Panc1 (cell line): ENCODE measurements at regions not wholly inside any gene's neighbourhood (a gene's known extent, or its start where the extent isn't known, plus 50 kb on each side); places are given as distances from the start of the nearest gene placed in this dataset.

ENCODE experiments used
- ATAC-seq: fragments of 200-7000 bp; cut with Tn5 transposase; 2 replicates; pipeline ENCODE4 v1.9.1; 2020; ENCODE audit warnings: mild to moderate bottlenecking, moderate library complexity
- BruUV-seq: library from RNA; stranded (reverse); fragments of 400-500 nt; replicated peaks from 2 replicates; lab custom pipeline; 2021; lab: Mats Ljungman, UMichigan
- CTCF ChIA-PET: fragments of 300-600 bp; sonication (Branson Sonifier 250); formaldehyde crosslinking; loops from one replicate; lab custom pipeline; 2022; ENCODE audit warnings: antibody characterized with exemption; lab: Charles Lee
- POLR2A ChIA-PET: fragments of 300-600 bp; sonication (Branson Sonifier 250); formaldehyde crosslinking; loops from one replicate; lab custom pipeline; 2022; ENCODE audit warnings: antibody characterized with exemption; lab: Charles Lee
- DNase-seq: peaks from one replicate; pipeline ENCODE4 v3.0.0-alpha.2; 2010; ENCODE audit warnings: low read depth, low spot score
- H3K27ac ChIP-seq: 2 replicates; pipeline ENCODE4 v1.5.1; 2011; ENCODE audit warnings: mild to moderate bottlenecking, low read length, inconsistent platforms
- H3K27me3 ChIP-seq: fragments of 200-500 bp; sonication (Bioruptor generic); 2 replicates; pipeline ENCODE4 v1.6.0; 2014; ENCODE audit warnings: low read length, inconsistent platforms; ENCODE audit not compliant: control insufficient read depth, insufficient read depth
- H3K36me3 ChIP-seq: fragments of 200-500 bp; sonication (Bioruptor generic); 2 replicates; pipeline ENCODE4 v1.5.1; 2014; ENCODE audit warnings: inconsistent platforms, mild to moderate bottlenecking, low read length, moderate library complexity; ENCODE audit not compliant: control insufficient read depth, insufficient read depth
- H3K4me1 ChIP-seq: 2 replicates; pipeline ENCODE4 v1.5.1; 2011; ENCODE audit warnings: inconsistent platforms, mild to moderate bottlenecking, low read length, moderate library complexity; ENCODE audit not compliant: control insufficient read depth, insufficient read depth
- H3K4me3 ChIP-seq, 2 experiments: 2 replicates each; pipeline ENCODE4 v1.5.1; 2011 to 2012; ENCODE audit warnings: low read depth in 2 of 2, low read length in 2 of 2, mild to moderate bottlenecking in 2 of 2, inconsistent platforms in 1 of 2, moderate library complexity in 1 of 2
- H3K9me3 ChIP-seq: fragments of 200-500 bp; sonication (Bioruptor generic); 2 replicates; pipeline ENCODE4 v1.5.1; 2014; ENCODE audit warnings: low read depth, mild to moderate bottlenecking, inconsistent platforms, low read length, moderate library complexity; ENCODE audit not compliant: control insufficient read depth, insufficient read depth
- CTCF ChIP-seq: fragments of 450-650 bp; IDR thresholded peaks from 2 replicates; pipeline ENCODE4 v1.5.1; 2017; ENCODE audit warnings: mild to moderate bottlenecking
- POLR2AphosphoS5 ChIP-seq: IDR thresholded peaks from 2 replicates; pipeline ENCODE4 v1.6.1; 2012; ENCODE audit warnings: mild to moderate bottlenecking, low read depth, low read length, moderate library complexity
- REST ChIP-seq, 2 experiments: IDR thresholded peaks; 2 replicates each; pipeline ENCODE4 v1.6.1; 2011 to 2012; ENCODE audit warnings: low read depth in 2 of 2, control low read depth in 1 of 2, low read length in 1 of 2, mild to moderate bottlenecking in 1 of 2, moderate library complexity in 1 of 2; ENCODE audit not compliant: insufficient read depth in 1 of 2
- SIN3A ChIP-seq: IDR thresholded peaks from 2 replicates; pipeline ENCODE4 v1.6.1; 2012; ENCODE audit warnings: low read depth, mild to moderate bottlenecking, low read length, moderate library complexity, borderline replicate concordance; ENCODE audit not compliant: insufficient read depth
- TCF7L2 ChIP-seq: IDR thresholded peaks from 2 replicates; pipeline ENCODE4 v1.6.1; 2011; ENCODE audit warnings: mild to moderate bottlenecking, low read depth, low read length, inconsistent platforms
- in situ Hi-C: cut with HindIII; loops from 2 replicates; pipeline ENCODE4 v1.10.0; 2016; ENCODE audit warnings: low sequenced_read_pairs, low pct_unique_long_range_greater_than_20kb
- intact Hi-C: fragments of 100-400 bp; cut with micrococcal nuclease; formaldehyde crosslinking; loops from one replicate; pipeline ENCODE4 v1.10.0; 2022; ENCODE audit not compliant: unreplicated experiment

DNA sequence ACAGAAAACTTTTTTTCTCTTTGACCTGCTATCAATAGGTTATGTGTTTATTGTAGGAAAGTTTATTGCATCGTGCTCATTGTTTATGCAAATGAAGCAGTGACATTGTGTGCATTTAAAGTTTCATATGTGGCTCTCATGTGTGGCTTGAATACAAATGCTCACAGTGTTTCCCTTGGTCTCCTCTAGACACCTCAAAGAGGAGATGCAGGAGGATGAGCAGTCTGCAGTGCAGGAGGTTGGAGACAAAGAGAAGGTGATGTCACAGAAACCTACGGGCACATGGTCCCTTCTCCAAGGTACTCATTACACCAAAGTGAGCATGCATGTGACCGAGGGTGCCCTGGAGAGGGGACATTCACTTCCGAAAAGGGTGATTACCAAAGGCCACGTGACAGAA is 430.2 kb downstream of the INHBA start:
- in situ Hi-C loops = no loop called here
- no peak for TF ChIP-seq TCF7L2
- no peak for TF ChIP-seq POLR2AphosphoS5
- no peak for TF ChIP-seq SIN3A
- no peak for TF ChIP-seq REST (IDR thresholded peaks at IDR 0.05; ENCODE audit: insufficient read depth in 1 of 2, low read depth in 2 of 2, low read length in 1 of 2)
- no peak for TF ChIP-seq CTCF
- H3K27me3 ChIP-seq = no peaks in the 10 kb centered on the region
- ATAC-seq (no peak), DNase-seq (no peak)
- intact Hi-C loops = no loop called here
- ChIA-PET POLR2A (no interaction called here), CTCF (no interaction called here)
- H3K36me3 ChIP-seq = no peaks in the 10 kb centered on the region
- no peak overlapping the region for H3K4me3 ChIP-seq
- no peak overlapping the region for H3K27ac ChIP-seq
- BruUV-seq = no TSS peak
- H3K9me3 ChIP-seq = no peaks in the 10 kb centered on the region
- H3K4me1 ChIP-seq = no peaks in the 10 kb centered on the region

- CTCF ChIA-PET = no interaction called here
- in situ Hi-C loops = no loop called here
- TF ChIP-seq CTCF = no peak
- no peak for TF ChIP-seq SIN3A
- TF ChIP-seq POLR2AphosphoS5 = no peak
- TF ChIP-seq TCF7L2 = no peak
- no peak for TF ChIP-seq REST (IDR thresholded peaks at IDR 0.05; ENCODE audit: insufficient read depth in 1 of 2, low read depth in 2 of 2, low read length in 1 of 2)
- Histone ChIP-seq H3K27me3 (no peaks in the 10 kb centered on the region), H3K4me1 (no peaks in the 10 kb centered on the region), H3K27ac (no peak overlapping the region), H3K4me3 (no peak overlapping the region), H3K36me3 (no peaks in the 10 kb centered on the region), H3K9me3 (no peaks in the 10 kb centered on the region)
- POLR2A ChIA-PET = no interaction called here
- intact Hi-C loops = no loop called here
- no TSS peak for BruUV-seq
- DNase-seq (no peak), ATAC-seq (no peak)
Measured at GRCh38 chr7:41268878-41269277, 434.0 kb downstream of the INHBA start.
